Ammon's horn (tissue), 1 donor: ENCODE measurements at regions not wholly inside any gene's neighbourhood (a gene's known extent, or its start where the extent isn't known, plus 50 kb on each side); places are given as distances from the start of the nearest gene placed in this dataset.
"Not testable (repeated sequence)": the region's sequence is repeated elsewhere in the genome, so short reads cannot be mapped to it uniquely, and the experiment has no call there.

ENCODE experiments used
- DNase-seq: peaks from one replicate; pipeline ENCODE4 v3.0.0-alpha.2; 2016; ENCODE audit warnings: low spot score

DNA sequence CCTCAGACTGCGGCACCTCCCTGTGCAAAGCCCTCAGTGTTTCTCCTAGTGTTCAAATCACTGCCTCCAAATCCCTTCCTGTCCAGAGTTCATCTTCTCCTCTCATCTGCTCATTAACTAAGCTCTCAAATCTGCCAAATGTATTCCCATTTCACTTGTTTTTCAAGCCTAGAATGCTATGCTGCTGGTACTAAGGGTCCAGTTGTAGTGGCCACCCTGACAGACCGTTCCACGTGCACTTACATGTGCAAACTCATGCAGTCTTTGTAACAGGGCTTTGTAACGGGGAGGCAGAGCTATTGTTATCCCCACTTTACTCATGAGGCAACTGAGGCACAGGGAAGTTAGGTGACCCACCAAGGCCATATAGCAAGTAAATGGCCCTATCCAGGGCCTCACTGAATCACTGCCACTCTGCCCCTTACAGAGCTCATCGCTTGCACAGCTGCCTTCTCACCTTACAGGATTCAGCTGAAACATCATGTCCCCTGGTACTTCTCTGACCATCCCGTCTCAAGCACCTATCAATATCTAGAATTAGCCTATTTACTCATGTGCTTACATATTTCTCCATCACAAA lies 153.0 kb upstream of the PDE1C start:
- no peak for DNase-seq

DNA sequence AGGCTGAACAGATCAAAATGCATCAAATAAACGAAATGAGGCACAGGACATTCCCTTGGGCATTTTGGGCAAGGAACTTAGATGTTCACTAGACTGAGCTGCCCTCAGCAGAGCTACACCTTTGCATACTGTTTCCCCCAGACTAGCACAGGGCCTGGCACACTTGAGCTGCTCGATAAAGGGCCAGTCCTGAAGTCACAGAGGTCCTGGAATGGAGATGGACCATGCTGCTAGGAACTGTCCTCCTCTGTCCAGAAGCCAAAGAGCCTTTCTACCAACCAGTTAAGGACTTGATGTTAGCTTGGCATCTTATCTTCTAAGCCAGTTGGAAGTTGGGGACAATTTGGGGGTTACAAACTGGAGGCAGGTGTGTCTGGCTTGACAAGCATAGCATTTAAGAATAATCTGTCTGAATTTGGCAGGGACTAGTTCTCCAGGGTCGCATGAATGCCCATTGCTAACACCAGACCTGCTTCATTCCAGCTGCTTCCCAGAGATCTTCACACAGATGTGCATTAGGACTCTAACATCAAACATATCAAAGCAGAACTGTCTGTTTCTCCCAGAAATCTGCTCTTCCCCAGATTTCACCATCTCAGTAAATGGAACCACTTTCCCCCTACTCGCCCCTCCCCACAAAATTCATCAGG lies 152.2 kb upstream of the PDE1C start:
- no peak for DNase-seq

DNA sequence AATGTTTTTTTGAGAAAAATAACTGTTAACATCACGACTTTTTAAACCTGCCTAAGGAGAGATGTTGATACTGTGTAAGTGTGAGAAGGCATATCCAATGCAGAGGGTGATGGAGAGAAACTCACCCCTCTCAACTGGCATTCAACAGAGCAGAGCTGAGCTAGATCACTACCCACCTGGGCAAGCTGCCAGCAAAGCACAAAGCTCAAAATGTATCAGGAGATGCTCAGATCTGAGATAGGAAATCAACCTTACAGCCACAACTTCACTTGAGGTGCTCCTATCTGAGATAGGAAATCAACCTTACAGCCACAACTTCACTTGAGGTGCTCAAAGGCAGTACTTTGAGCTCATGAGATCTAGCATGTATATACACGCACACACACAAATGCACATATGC lies 151.5 kb upstream of the PDE1C start:
- no peak for DNase-seq

DNA sequence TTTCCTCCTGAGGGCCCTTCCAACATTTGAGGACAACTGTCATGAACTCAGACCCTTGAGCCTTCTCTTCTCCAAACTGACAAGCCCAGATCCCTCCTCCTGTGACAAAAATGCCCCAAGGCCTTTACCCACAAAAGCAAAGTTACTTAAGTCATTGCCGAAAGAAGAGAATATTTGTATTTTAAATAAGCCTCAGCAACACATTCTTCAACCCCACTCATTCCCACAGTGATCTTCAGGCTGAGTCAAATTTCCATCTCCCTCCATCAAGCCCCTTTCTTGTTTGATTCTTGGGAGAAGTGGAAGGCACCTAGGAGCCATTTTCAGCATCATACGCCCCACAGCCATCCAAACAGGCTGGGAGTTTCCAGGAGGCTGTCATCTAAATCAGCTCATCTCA lies 150.8 kb upstream of the PDE1C start:
- no peak for DNase-seq

DNA sequence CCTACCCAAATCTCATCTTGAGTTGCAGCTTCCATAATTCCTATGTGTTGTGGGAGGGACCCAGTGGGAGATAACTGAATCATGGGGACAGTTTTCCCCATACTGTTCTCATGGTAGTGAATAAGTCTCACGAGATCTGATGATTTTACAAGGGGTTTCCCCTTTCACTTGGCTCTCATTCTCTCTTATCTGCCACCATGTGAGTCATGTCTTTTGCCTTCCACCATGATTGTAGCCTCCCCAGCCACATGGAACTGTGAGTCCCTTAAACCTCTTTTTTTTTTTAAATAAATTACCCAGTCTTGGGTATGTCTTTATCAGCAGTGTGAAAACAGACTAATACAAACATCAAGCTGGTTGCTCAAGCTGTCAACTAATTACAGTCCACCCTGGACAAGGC lies 149.6 kb upstream of the PDE1C start:
- not testable (repeated sequence) for DNase-seq

DNA sequence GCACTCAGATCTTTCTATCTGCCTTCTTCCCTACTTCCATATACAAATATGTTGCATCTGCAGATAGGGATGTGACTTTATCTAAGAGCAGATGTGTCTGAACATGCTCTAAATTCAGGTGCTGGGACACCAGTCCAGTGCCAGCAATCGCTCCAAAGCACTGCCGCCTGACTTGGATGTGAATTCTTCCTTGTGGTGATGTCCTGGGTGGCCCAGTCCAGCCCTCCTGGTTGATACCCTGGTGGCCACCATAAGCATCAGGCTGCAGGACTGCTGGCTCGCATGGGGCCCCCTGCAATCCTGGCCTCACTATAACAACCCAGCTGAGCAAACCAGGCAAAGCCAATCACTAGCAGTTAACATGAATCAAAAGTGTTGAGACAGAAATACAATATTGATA lies 149.2 kb upstream of the PDE1C start:
- DNase-seq: no peak

DNA sequence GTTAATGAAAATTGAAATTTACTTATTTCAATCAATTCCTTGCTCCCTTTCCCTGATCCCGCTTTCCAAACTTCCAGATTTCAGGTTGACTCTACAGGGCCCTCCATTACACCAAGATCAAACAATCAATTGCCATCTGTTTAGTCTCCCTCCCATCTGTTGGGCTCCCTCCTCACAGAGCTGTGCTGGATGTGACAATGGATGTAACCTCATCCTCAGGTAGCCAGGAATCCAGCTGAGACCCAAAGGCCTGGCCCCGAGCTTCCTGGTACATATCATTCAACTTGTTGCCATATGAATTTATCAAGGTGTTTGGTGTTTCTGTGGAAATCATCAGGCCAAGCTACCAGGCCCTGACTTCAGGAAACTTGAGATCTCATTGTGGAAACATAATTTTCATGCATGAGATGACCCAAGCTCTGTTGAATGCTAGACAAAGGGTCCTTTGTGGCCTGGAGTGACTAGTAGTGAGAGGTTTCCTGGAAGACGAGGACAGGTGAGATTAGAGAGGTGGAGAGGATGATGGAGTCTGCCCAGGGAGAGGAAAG lies 148.6 kb upstream of the PDE1C start:
- DNase-seq: no peak

DNA sequence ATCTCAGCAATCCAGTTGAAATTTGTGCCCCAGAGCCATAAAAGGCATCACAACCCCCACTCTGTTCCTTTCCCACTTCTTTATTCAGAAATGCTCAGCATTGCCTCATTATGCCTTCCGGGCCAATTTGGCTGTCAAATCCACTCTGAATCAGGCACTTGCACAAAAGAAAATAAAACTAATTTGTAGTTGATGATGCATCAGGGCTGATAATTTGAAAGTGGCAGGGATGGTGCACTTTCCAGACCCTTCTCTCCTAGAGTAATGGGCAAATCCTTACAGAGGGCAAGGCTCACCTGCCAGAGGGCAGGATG lies 147.9 kb upstream of the PDE1C start:
- peak; percentile 58 for DNase-seq

DNA sequence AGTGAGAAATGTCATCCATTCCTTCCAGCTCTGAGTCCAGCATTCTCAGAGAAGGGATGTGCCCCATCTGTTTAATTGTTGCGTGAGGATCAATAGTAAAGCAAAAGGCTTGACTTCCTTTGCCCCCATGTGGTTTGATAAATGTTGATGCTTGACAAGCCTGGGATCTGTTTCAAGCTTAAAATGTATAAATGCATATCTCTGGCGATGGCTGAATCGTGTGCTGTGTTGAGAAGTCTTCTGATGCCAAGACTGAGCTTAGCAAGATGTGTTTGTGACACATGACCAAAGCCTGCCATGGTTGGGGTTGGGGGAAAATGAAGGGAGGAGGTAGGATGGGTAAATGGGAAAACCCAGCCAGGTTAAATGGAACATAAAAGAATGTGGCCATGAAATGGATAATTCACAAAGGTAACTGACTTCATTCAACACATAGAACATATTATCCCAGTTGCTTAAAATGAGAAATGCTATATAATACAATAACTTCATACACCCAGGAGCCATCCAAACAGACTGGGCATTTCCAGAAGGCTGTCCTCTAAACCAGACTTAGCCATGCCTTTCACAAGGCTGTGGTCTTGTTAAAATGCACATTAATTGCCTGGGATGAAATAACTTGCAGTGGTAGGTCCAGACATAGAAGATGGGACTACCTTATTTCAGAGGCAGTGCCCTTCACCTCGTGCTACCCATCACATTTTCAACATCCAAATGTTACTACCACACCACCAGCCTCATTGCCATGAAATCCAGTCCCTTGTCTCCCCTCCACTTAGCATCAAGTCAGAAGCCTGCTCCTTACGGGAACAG lies 147.3 kb upstream of the PDE1C start:
- DNase-seq: no peak

DNA sequence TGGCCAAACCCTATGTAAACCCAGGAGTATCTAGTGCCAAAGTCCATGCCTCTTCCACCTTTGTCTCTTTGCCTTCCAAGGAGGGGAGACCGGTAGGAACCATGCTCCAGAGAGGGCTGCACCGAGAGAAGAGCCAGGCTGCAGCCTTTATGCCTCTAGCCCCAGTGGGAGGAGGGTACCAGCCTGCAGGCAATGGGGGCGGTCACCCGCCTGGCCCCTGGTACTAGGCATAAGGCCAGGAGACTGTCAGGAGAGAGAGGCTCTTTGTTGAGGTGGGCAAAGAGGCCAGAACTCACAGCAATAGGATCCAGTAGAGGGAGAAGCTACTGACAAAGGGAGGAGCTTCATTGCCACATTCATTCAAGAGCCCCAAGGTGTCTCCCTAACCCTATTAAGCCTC lies 146.6 kb upstream of the PDE1C start:
- no peak for DNase-seq

DNA sequence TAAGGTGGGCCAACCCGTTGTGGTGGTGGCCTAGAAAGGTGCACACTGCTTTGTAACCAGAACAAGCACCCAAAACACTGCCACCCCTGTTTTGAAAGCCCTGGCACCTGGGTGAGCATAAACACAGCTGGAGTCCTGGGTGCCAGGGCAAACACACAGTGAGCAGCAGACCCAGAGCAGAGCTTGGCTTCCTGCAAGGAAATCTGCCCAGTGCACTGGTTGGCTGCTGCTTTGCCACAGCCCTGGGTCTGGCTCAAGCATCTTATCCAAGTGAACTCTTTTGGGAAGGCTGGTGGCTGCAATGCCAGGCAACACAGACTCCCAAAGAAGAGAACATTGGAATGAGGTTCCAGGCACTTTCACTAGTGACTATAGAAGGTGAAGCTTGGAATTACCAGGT lies 145.5 kb upstream of the PDE1C start:
- DNase-seq: no peak

DNA sequence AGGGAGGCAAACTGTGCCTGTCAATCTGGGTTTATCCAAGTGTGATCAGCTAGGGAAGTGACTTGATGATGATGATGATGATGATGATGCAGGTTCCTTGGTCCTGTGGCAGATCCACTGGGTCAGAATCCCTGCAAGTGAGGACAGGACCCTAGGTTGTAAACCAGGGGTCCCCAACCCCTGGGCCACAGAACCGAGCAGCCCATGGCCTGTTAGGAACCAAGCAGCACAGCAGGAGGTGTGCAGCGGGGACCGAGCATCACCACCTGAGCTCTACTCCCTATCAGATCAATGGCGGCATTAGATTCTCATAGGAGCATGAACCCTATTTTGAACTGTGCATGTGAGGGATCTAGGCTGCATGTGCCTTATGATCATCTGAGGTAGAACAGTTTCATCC lies 144.7 kb upstream of the PDE1C start:
- no peak for DNase-seq

DNA sequence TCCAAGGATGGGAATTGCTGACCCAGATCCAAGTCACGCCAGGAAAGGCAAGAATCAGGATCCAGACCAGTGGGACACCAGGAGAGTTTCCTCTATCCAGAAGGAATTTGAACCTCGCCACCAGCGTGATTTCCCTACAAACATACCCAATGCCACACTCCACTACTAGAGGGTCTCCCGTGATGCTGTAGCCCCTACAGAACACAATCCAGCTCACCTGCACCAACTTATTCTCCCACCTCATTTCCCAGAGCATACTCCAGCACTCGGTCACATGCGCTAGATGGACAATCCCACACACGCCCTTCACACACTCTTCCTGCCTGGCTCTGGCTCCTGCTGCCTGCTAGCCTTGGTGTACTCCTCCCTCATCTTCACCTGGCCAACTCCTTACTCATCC lies 142.1 kb upstream of the PDE1C start:
- DNase-seq: no peak

DNA sequence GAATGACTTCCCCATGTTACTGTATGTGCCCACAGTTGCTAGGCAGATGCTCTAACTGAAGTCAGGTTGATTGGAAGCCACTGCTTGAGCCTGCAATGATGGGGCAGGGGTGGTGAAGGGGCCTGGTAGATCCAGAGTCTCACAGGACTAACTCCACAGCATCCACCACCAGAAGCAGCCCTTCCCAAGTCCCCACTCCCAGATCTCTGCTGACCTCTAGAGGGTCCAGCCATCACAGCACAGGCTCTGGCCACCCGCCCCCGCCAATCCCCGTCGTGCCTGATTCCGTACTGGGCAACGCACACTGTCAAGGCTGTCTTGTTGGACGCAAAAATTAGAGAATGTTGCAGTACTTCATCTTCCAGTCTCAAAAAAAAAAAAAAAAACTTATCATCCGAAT lies 136.8 kb upstream of the PDE1C start:
- DNase-seq: peak; percentile 12

DNA sequence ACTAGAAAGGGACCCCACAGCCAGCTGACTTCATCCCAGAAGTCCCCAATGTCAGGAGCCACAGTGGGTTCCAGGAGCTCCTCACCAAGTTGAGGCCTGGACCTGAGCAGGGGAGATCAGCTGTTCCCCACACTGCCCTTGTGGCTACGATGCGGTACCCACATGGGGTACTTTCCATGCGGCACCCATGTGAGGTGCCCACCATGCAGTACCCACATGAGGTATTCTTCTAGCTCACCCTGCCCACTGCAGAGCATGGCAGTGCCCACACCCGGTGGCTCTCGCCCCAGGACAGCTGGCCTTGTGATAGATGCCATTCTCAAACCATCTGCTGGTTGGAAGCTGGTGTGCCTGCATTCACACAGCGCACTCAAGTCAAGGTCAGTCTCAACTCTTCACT lies 136.3 kb upstream of the PDE1C start:
- no peak for DNase-seq

DNA sequence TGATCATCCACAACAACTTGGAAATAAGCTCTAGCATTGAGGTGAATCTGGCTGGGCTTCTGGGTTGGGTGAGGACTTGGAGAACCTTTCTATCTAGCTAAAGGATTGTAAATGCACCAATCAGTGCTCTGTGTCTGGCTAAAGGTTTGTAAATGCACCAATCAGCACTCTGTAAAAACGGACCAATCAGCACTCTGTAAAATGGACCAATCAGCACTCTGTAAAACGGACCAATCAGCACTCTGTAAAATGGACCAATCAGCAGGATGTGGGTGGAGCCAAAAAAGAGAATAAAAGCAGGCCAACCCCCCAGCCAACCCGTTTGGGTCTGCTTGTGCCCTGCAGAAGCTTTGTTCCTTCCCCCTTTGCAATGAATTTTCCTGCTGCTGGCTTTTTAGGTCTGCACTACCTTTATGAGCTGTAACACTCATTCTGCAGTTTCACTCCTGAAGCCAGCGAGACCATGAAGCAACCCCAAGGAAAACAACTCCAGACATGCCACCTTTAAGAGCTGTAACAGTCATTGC lies 135.2 kb upstream of the PDE1C start:
- not testable (repeated sequence) for DNase-seq

DNA sequence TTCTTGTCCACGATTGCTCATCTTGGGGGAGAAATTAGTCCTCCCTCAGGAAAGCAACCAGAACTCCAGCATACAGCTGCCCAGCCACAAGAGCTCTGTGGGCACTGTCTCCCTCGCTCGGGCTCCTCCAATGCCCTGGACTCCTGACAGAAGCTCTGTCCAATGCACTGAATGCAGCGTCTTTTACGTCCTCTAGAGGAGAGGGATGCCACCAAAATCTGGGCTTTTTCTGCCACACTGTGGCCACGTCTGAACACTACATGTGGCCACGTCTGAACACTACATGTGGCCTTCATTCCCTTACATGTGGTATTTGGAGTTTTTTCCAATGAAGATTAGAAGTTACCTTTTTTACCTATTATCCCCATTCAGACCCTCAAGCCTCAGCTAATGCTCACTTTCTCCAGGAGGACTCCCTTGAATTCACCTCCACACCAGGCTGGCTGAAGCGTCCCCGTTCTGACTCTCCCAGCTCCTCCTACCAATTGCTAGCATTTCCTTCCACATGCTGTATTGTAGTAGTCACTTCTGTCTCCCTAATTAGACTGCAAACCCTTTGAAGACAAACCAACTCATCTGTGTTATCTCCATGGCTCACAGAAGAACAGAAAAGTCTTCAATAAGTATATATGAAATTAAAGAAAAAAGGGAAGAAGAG lies 134.3 kb upstream of the PDE1C start:
- peak; percentile 96 for DNase-seq

DNA sequence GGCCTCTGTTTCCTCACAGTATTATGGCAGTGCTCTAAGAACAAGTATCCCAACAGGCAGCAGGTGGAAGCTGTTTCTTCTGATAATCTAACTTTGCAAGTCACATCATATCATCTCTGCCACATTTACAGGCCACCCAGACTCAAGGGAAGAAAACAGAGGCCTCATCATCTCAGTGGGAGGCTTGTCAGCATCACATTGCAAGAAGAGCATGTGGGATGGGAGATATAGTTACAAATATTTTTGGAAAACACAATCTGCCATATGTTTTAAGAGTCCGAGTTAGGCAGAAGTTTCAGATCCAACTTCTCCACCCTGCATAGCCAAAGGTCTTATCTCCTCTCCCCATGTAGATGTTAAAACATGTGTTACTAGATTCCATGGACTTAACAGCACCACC lies 130.4 kb upstream of the PDE1C start:
- DNase-seq: no peak

DNA sequence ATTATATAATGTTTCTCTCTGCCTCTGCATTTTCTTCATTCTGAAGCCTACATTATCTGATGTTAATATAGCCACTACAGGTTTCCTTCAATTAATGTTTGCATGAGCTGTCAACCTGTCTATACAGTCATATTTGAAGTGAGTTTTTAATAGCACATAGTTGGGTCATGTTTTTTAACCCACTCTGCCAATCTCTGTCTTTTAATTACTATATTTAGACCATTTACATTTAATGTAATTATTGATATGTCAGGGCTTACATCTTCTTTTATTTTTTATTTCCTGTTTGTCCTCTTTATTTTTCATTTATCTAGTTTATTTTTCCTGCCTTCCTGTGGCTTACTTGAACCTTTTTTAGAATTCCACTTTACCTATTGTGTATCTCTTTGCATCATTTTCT lies 124.3 kb upstream of the PDE1C start:
- DNase-seq: no peak

DNA sequence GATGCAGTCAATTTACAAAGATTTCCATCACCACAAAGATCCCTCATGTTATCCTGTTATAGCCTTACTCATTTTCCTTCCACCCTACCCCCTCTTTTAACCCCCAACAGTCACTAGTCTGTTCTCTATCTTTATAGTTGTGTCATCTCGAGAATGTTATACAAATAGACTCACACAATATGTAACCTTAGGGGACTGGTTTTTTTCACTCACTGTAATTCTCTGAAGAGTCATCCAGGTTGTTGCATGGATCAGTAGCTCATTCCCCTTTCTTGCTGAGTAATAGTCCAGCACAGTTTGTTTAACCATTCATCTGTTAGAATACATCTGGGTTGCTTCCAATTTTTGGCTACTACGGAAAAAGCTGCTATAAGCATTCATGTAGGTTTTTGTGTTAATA lies 121.1 kb upstream of the PDE1C start:
- DNase-seq: no peak

DNA sequence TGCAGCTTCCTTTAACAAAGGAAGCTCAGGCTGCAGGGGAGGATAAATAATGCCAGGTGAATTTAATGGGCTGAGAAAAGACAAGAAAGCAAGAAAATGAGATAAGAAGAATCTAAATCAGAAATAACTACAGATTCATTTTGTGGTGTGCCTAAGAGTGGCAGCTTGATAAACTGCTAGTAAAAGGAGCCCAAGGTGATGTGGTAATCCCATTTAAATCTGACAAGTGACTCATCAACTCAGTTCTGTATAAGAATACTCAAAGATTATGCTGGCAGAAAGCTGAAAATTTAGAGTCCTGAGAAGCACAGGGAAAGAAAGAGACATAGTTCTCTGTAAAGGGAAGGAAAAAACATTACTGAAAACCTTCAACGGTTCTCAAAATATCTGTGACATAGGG lies 109.4 kb upstream of the PDE1C start:
- no peak for DNase-seq

DNA sequence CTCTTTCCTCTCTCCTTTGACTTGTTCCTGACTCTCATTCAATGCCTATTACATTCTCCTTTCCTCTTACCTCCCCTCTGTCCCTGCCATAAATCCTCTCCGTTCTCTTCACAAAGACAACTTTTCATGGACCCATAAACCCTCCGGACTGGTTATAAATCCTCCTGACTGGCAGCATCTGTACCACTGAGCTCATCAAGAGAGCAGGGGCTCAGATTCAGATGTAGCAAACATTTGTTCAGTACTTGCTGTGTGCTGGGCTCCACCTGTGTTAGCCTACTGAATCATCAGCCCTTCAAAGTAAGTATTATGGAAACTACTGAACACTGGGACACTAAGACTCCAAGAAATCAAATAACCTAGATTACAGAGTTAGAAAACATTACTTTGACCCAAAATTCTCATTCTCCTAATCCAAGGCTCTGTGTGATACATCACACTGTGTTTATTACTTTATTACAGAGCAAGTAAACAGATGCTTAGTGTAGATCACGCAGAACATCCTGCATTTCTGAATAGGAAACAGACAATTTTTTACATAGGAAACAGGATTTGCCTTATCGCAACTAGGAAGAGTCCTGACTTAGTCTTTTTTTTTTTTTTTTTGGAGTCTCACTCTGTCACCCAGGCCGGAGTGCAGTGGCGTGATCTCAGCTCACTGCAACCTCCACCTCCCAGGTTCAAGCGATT lies 108.6 kb upstream of the PDE1C start:
- no peak for DNase-seq
